ENCODE measurements at regions not wholly inside any gene's neighbourhood (a gene's known extent, or its start where the extent isn't known, plus 50 kb on each side); places are given as distances from the start of the nearest gene placed in this dataset.

GRCh38 chr4:106708464-106708816 is 327.7 kb downstream of the DKK2 start:
- no peak overlapping the region for H3K27ac Mint-ChIP-seq
- no CpG with 5 or more reads among the region's 5 CpGs for WGBS (ENCODE audit: extremely low coverage, insufficient read length, low lambda C conversion rate)

More at GRCh38 chr4:106708464-106708816, 327.7 kb downstream of the DKK2 start:
- H3K4me2 ChIP-seq (ENCODE audit: insufficient read depth, insufficient read length, low read length): no peak overlapping the region
- H3K79me2 ChIP-seq (ENCODE audit: insufficient read depth, low read length): no peaks in the 10 kb centered on the region
- TF ChIP-seq CTCF (conservative IDR thresholded peaks at IDR 0.05): no peak
- no peak overlapping the region for H4K91ac ChIP-seq (ENCODE audit: insufficient read length, low read depth, low read length)
- no peak overlapping the region for H3K14ac ChIP-seq (ENCODE audit: insufficient read depth, low read length)
- H3K27me3 ChIP-seq (ENCODE audit: insufficient read depth, low read length): no peaks in the 10 kb centered on the region
- H3K23ac ChIP-seq (ENCODE audit: insufficient read length, low read depth, low read length): no peak overlapping the region
- H2BK120ac ChIP-seq (ENCODE audit: low read depth, low read length, poor library complexity, severe bottlenecking): no peak overlapping the region
- no peaks in the 10 kb centered on the region for H3K4me1 ChIP-seq (ENCODE audit: insufficient read depth, low read length)
- no peak overlapping the region for H2AFZ ChIP-seq (ENCODE audit: low read length)
- no peak for DNase-seq
- Mint-ChIP-seq H3K36me3 (ENCODE audit: insufficient read depth in 1 of 3, low read depth in 3 of 3) (no peaks in the 10 kb centered on the region), H3K9me3 (peaks cover 2 to 3% of the 10 kb centered on the region in 2 experiments; a peak in 2 of 5 replicates), H3K27me3 (ENCODE audit: low read depth) (no peaks in the 10 kb centered on the region; the same call in 1 of the 2 replicates), H3K4me1 (no peaks in the 10 kb centered on the region), H3K4me3 (no peak overlapping the region)
- no peaks in the 10 kb centered on the region for H4K20me1 ChIP-seq (ENCODE audit: control insufficient read depth, insufficient read depth, insufficient read length)
- no peak overlapping the region for H2AK5ac ChIP-seq (ENCODE audit: insufficient read length, low read length)
- H3K4ac ChIP-seq (ENCODE audit: low read depth, low read length): no peak overlapping the region
- H2BK12ac ChIP-seq (ENCODE audit: insufficient read length, low read depth, low read length): no peak overlapping the region
- no peaks in the 10 kb centered on the region for H3K79me1 ChIP-seq (ENCODE audit: insufficient read depth, low read depth, low read length, poor library complexity, severe bottlenecking)
- H4K8ac ChIP-seq (replicated peaks; ENCODE audit: insufficient read length, low read depth, low read length): no peak overlapping the region
- no peak overlapping the region for H3K27ac ChIP-seq (ENCODE audit: insufficient read length, low read depth, low read length)
- H2BK15ac ChIP-seq (ENCODE audit: low read depth, low read length): no peak overlapping the region
- no peak overlapping the region for H3T11ph ChIP-seq (ENCODE audit: low read length)
- no peak overlapping the region for H3K18ac ChIP-seq (ENCODE audit: insufficient read length, low read depth, low read length)
- no peaks in the 10 kb centered on the region for H3K9me3 ChIP-seq (ENCODE audit: control insufficient read depth, low read depth, low read length)
- H4K5ac ChIP-seq (ENCODE audit: insufficient read length, low read depth, low read length): no peak overlapping the region
- no peak overlapping the region for H3K56ac ChIP-seq (ENCODE audit: insufficient read length, low read depth, low read length)
- H2BK20ac ChIP-seq (ENCODE audit: low read depth, low read length, poor library complexity, severe bottlenecking): no peak overlapping the region
- H3K23me2 ChIP-seq (ENCODE audit: insufficient read length, low read depth, low read length, poor library complexity, severe bottlenecking): no peaks in the 10 kb centered on the region
- H3K9ac ChIP-seq (ENCODE audit: extremely low read depth, insufficient read length, low read length): no peak overlapping the region
- no peak overlapping the region for H2BK5ac ChIP-seq (ENCODE audit: insufficient read length, low read length)

Measured in H9 (cell line).